Mesendoderm (in vitro differentiated cells): ENCODE measurements at regions not wholly inside any gene's neighbourhood (a gene's known extent, or its start where the extent isn't known, plus 50 kb on each side); places are given as distances from the start of the nearest gene placed in this dataset.
"Not testable (repeated sequence)": the region's sequence is repeated elsewhere in the genome, so short reads cannot be mapped to it uniquely, and the experiment has no call there.

Experiments used
- DNase-seq: peaks from one replicate; pipeline ENCODE4 v3.0.0; 2013
- H2AK5ac ChIP-seq: 2 replicates; pipeline ENCODE4 v1.6.1; 2013; ENCODE audit warnings: low read length, inconsistent platforms
- H2BK120ac ChIP-seq: 2 replicates; pipeline ENCODE4 v1.6.1; 2013; ENCODE audit warnings: low read depth, mild to moderate bottlenecking, low read length, moderate library complexity, mixed read lengths
- H2BK15ac ChIP-seq: replicated peaks from 2 replicates; pipeline ENCODE4 v1.6.1; 2013; ENCODE audit warnings: low read depth, mild to moderate bottlenecking, moderate library complexity
- H2BK5ac ChIP-seq: 2 replicates; pipeline ENCODE4 v1.6.1; 2013; ENCODE audit warnings: low read length, inconsistent platforms
- H3K18ac ChIP-seq: 2 replicates; pipeline ENCODE4 v1.6.1; 2013; ENCODE audit warnings: mild to moderate bottlenecking, low read length, mixed read lengths
- H3K23ac ChIP-seq: one replicate; pipeline ENCODE4 v1.6.1; 2013; ENCODE audit warnings: low read length
- H3K27ac ChIP-seq: 2 replicates; pipeline ENCODE4 v1.5.1; 2013; ENCODE audit warnings: low read depth, mild to moderate bottlenecking, inconsistent platforms, low read length, moderate library complexity
- H3K27me3 ChIP-seq: 2 replicates; pipeline ENCODE4 v1.6.1; 2013; ENCODE audit warnings: low read length, control low read depth, mild to moderate bottlenecking, inconsistent platforms; ENCODE audit not compliant: insufficient read depth, poor library complexity
- H3K36me3 ChIP-seq: 2 replicates; pipeline ENCODE4 v1.6.1; 2013; ENCODE audit warnings: low read length, inconsistent platforms; ENCODE audit not compliant: control insufficient read depth, insufficient read depth
- H3K4ac ChIP-seq: one replicate; pipeline ENCODE4 v1.6.1; 2013; ENCODE audit warnings: low read depth, mild to moderate bottlenecking, low read length, moderate library complexity
- H3K4me1 ChIP-seq: 2 replicates; pipeline ENCODE4 v1.6.1; 2013; ENCODE audit warnings: low read depth, low read length, inconsistent platforms; ENCODE audit not compliant: control insufficient read depth
- H3K4me2 ChIP-seq: 2 replicates; pipeline ENCODE4 v1.6.1; 2013; ENCODE audit warnings: low read length
- H3K4me3 ChIP-seq: 2 replicates; pipeline ENCODE4 v1.5.1; 2013; ENCODE audit warnings: mild to moderate bottlenecking, low read length
- H3K56ac ChIP-seq: one replicate; pipeline ENCODE4 v1.6.1; 2013; ENCODE audit warnings: low read length
- H3K79me1 ChIP-seq: 2 replicates; pipeline ENCODE4 v1.6.1; 2013; ENCODE audit warnings: low read length, inconsistent platforms
- H3K79me2 ChIP-seq: 2 replicates; pipeline ENCODE4 v1.6.1; 2013; ENCODE audit warnings: mild to moderate bottlenecking, low read length; ENCODE audit not compliant: control insufficient read depth, insufficient read depth
- H3K9ac ChIP-seq: 2 replicates; pipeline ENCODE4 v1.6.1; 2013; ENCODE audit warnings: low read length, inconsistent platforms
- H4K5ac ChIP-seq: one replicate; pipeline ENCODE4 v1.6.1; 2013; ENCODE audit warnings: low read length
- H4K8ac ChIP-seq: one replicate; pipeline ENCODE4 v1.6.1; 2013; ENCODE audit warnings: low read depth, mild to moderate bottlenecking, control low read depth, low read length, moderate library complexity
- WGBS: extraction: QIAGEN DNeasy Blood & Tissue Kit; methylation state at CpG from one replicate; pipeline ENCODE4 v1.1.7; 2013; ENCODE audit warnings: low lambda C conversion rate, missing lambda C conversion rate; ENCODE audit not compliant: insufficient coverage; ENCODE audit errors: extremely low coverage; 5-methylcytosine and 5-hydroxymethylcytosine counted together

GRCh38 chr14:34381304-34381703 is 80.7 kb downstream of the SPTSSA start:
- not testable (repeated sequence) for H4K5ac ChIP-seq, H3K79me2 ChIP-seq, H3K4me1 ChIP-seq, H3K36me3 ChIP-seq, H3K4me2 ChIP-seq, H2BK120ac ChIP-seq, H3K56ac ChIP-seq, H3K79me1 ChIP-seq, H3K9ac ChIP-seq, H4K8ac ChIP-seq, H3K23ac ChIP-seq, H3K4me3 ChIP-seq, H3K27ac ChIP-seq, DNase-seq, H2BK5ac ChIP-seq, H2BK15ac ChIP-seq, H2AK5ac ChIP-seq, H3K27me3 ChIP-seq, H3K18ac ChIP-seq, H3K4ac ChIP-seq
- no CpG with 5 or more reads among the region's 2 CpGs for WGBS

GRCh38 chr14:34380471-34380845 is 81.6 kb downstream of the SPTSSA start:
- Histone ChIP-seq H3K18ac (no peak overlapping the region), H4K8ac (no peak overlapping the region), H3K27me3 (no peaks in the 10 kb centered on the region), H2BK120ac (no peak overlapping the region), H3K4me3 (no peak overlapping the region), H3K4me2 (no peak overlapping the region), H3K79me1 (no peaks in the 10 kb centered on the region), H3K36me3 (no peaks in the 10 kb centered on the region), H3K27ac (no peak overlapping the region), H3K4ac (no peak overlapping the region), H3K4me1 (no peaks in the 10 kb centered on the region), H3K23ac (no peak overlapping the region), H3K9ac (no peak overlapping the region), H3K56ac (no peak overlapping the region), H2AK5ac (no peak overlapping the region), H2BK15ac (no peak overlapping the region), H4K5ac (no peak overlapping the region), H3K79me2 (no peaks in the 10 kb centered on the region), H2BK5ac (no peak overlapping the region)
- no CpG with 5 or more reads among the region's 4 CpGs for WGBS
- no peak for DNase-seq

GRCh38 chr14:34379816-34380470 is 82.1 kb downstream of the SPTSSA start:
- Histone ChIP-seq H3K23ac (no peak overlapping the region), H4K5ac (no peak overlapping the region), H3K4me2 (no peak overlapping the region), H3K4me1 (no peaks in the 10 kb centered on the region), H3K27ac (no peak overlapping the region), H3K27me3 (no peaks in the 10 kb centered on the region), H3K18ac (no peak overlapping the region), H2AK5ac (no peak overlapping the region), H3K56ac (no peak overlapping the region), H3K9ac (no peak overlapping the region), H3K79me2 (no peaks in the 10 kb centered on the region), H2BK15ac (no peak overlapping the region), H4K8ac (no peak overlapping the region), H2BK120ac (no peak overlapping the region), H2BK5ac (no peak overlapping the region), H3K36me3 (no peaks in the 10 kb centered on the region), H3K4ac (no peak overlapping the region), H3K4me3 (no peak overlapping the region), H3K79me1 (no peaks in the 10 kb centered on the region)
- WGBS, result no CpG with 5 or more reads among the region's 4 CpGs
- no peak for DNase-seq

- H3K79me1 ChIP-seq, result no peaks in the 10 kb centered on the region
- no peak overlapping the region for H2AK5ac ChIP-seq
- H3K9ac ChIP-seq, result no peak overlapping the region
- H3K18ac ChIP-seq, result no peak overlapping the region
- no peaks in the 10 kb centered on the region for H3K4me1 ChIP-seq
- H3K4me3 ChIP-seq, result no peak overlapping the region
- no CpG with 5 or more reads among the region's 3 CpGs for WGBS
- no peak overlapping the region for H3K4me2 ChIP-seq
- H2BK15ac ChIP-seq, result no peak overlapping the region
- no peaks in the 10 kb centered on the region for H3K27me3 ChIP-seq
- no peaks in the 10 kb centered on the region for H3K36me3 ChIP-seq
- H3K4ac ChIP-seq, result no peak overlapping the region
- no peak overlapping the region for H3K56ac ChIP-seq
- no peak for DNase-seq
- no peak overlapping the region for H3K23ac ChIP-seq
- H3K79me2 ChIP-seq, result no peaks in the 10 kb centered on the region
- H4K5ac ChIP-seq, result no peak overlapping the region
- H3K27ac ChIP-seq, result no peak overlapping the region
- no peak overlapping the region for H4K8ac ChIP-seq
- no peak overlapping the region for H2BK5ac ChIP-seq
- no peak overlapping the region for H2BK120ac ChIP-seq
Observed at GRCh38 chr14:34376649-34377267, 85.3 kb downstream of the SPTSSA start.

GRCh38 chr14:34374998-34375740 is 86.9 kb downstream of the SPTSSA start:
- Histone ChIP-seq H3K27ac (no peak overlapping the region), H3K18ac (no peak overlapping the region), H3K79me1 (no peaks in the 10 kb centered on the region), H3K4ac (no peak overlapping the region), H2BK5ac (no peak overlapping the region), H3K4me3 (no peak overlapping the region), H3K56ac (no peak overlapping the region), H4K5ac (no peak overlapping the region), H3K27me3 (no peaks in the 10 kb centered on the region), H3K4me2 (no peak overlapping the region), H2AK5ac (no peak overlapping the region), H3K9ac (no peak overlapping the region), H3K4me1 (no peaks in the 10 kb centered on the region), H4K8ac (no peak overlapping the region), H3K36me3 (no peaks in the 10 kb centered on the region), H3K23ac (no peak overlapping the region), H2BK15ac (no peak overlapping the region), H2BK120ac (no peak overlapping the region), H3K79me2 (no peaks in the 10 kb centered on the region)
- no CpG with 5 or more reads among the region's 3 CpGs for WGBS
- no peak for DNase-seq
